HCEC 1CT (cell line): ENCODE measurements at regions not wholly inside any gene's neighbourhood (a gene's known extent, or its start where the extent isn't known, plus 50 kb on each side); places are given as distances from the start of the nearest gene placed in this dataset.
"Not testable (repeated sequence)": the region's sequence is repeated elsewhere in the genome, so short reads cannot be mapped to it uniquely, and the experiment has no call there.

Source experiments
- DNase-seq: peaks from one replicate; pipeline ENCODE4 v3.0.0-alpha.2; 2017

DNA sequence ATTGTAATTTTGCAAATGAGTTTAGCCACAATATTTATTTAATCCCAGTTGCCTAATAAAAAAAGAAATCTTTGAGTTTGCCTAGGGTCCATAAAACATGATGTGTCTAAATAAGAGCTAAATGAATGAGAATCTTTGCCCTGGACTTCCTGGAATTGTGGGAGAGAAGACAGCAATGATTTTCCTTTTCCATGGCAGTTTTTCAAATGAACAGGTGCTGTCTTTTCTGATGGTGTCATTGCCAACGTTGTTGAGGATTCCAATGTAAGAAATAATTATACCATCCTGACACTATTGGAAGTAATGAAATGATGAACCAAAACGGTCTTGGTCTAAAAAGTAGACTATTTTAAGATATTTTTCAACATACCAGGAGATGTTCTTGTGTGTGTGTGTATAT lies 984.7 kb upstream of the CELF2 start:
- no peak for DNase-seq

GRCh38 chr10:10038348-10038747 lies 979.3 kb upstream of the CELF2 start:
- DNase-seq: peak; percentile 41

- DNase-seq: no peak
Observed at GRCh38 chr10:10039595-10039994, 978.1 kb upstream of the CELF2 start.

DNA sequence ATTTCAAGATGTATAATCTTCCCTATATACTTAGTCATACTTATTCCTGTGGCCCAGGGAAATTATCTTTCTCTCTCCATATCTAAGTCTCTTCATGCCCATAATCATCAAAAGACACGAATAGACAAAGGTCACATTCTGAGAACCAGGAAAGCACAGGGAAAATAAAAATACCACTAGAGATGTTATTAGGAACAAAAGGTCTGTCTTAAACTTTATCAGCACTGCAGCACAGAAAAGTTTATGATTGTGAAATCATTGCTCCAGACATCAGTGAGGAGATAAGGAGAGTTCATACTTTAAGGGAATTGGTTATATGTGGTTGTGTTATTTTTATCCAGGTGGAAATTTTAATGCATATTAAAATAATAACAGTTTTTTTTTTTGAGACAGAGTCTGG lies 974.6 kb upstream of the CELF2 start:
- no peak for DNase-seq

GRCh38 chr10:10044922-10045764 lies 972.5 kb upstream of the CELF2 start:
- DNase-seq: no peak

DNA sequence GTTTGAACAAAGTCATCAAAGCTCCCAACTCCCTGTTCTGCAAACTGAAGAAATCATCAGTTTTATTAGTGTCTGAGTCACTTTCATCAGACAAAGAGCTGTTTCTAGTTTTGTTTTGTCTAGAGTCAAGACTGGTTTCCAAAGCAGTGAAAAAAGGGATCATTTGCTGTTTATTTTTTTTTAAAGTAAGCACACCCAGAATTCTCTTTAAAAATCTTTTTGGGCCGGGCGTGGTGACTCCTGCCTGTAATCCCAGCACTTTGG lies 972.0 kb upstream of the CELF2 start:
- no peak for DNase-seq

DNA sequence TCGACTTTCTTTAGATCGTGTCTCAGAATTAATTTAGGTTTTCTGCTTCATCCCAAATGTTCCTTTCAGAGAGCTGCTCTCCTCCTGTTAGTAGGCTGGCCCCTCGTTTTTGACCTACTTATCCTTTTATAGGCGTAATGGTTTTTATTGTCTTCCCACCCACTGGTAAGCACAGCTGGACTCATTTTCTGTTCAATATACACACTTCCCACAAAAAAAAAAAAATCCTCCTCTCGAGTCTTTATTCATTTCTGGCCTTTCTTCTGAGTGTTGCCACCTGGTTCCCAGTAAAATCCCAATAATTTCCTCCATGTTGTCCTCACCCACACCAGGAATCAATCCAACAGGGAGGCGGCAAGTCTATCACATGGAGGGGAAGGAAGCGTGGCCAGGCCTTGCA lies 970.2 kb upstream of the CELF2 start:
- no peak for DNase-seq

DNA sequence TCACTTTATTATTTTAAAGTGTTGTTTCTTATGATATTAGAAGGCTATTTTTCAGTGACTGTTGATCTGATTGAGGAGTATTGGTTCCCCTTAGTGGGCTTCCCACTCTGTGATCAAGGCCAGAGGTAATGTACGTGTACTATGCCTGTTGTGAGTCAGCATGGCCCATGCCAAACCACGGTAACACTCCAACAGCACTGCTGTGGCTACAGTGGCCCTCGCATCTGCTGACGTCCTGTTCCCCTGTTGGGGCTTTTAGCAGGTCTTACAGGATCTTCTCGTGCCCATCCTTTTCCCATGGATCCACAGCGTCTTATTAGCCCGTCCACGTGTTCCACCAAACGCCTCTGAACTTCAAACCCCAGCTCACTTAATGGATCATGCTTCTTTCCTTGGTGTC lies 964.6 kb upstream of the CELF2 start:
- no peak for DNase-seq

DNA sequence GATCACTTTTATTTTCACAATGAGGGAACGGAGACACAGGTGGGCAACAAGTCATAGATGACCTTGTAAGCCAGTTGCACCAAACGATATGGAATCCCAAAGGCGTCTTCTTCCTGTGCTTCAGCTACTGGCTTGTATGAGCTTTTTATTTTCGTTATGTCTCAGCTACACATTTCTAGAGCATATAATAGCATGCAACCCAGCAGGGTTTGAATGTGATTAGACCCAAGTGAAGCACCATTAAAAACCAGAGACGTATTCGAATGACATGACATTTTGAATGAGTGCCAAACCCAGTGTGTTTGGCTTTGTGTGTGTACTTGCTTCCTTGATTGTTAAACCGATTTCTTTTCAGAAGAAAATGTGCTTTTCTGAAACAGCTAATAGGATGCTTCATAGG lies 963.2 kb upstream of the CELF2 start:
- no peak for DNase-seq

DNA sequence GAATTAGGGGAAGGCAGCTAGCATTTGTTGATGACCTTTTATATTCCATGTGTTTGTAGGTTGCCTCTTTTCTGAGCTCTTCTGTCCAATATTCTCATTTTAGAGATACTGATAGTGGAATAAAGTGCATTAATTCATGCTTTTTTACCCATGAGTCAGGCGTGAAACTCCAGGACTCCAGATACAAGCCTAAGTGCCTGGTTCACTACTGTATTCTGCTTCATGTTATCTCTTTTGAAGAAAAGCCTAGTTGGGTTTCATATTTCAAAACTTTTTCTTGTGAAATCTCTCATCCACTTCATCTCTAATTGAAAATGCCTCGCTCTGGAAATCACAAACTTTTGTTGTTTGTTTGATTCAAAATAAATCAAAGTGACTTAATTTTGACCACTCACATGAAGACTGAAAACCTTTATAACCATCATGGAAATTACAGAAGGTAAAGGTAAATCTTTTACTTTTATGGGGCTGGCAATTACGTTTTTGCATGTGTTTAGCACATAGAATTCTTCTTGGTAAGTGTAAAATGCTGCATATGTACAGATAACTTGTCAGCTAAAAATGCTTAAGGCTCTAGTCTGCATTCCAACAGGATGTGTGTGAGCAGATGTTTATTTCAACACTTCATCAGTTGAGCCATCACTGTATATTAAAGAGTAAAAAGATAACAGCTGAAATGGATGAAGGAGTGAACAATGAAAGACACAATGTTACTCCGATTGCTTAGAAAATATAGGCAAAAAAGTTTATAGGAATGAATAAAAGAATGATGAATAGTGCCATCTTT lies 961.8 kb upstream of the CELF2 start:
- DNase-seq: no peak

DNA sequence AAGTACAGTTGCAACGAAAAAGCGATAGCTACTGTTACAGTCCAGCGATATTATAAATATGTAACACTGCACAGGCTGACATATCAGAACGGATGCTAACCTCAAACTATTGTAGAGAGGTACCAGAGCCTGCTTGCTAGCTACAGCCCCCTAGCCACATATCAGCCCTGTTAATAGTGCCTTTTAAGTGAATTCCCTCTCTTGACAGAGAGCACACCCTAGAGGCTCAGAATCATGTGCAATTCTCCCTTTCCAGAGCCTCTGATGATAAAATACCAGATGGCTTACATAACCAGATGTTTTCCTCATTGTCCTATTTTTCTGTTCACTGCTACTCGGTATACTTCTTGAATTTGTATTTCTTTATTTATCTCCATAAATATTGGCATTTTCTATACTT lies 960.7 kb upstream of the CELF2 start:
- no peak for DNase-seq

- DNase-seq: no peak
Observed at GRCh38 chr10:10067644-10068043, 950.0 kb upstream of the CELF2 start.

DNA sequence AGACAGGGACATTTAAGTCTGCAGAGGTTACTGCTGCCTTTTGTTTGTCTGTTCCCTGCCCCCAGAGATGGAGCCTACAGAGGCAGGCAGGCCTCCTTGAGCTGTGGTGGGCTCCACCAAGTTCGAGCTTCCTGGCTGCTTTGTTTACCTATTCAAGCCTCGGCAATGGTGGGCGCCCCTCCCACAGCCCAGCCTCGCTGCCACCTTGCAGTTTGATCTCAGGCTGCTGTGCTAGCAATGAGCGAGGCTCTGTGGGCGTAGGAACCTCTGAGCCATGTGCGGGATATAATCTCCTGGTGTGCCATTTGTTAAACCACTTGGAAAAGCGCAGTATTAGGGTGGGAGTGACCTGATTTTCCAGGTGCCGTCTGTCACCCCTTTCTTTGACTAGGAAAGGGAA lies 942.8 kb upstream of the CELF2 start:
- not testable (repeated sequence) for DNase-seq

DNA sequence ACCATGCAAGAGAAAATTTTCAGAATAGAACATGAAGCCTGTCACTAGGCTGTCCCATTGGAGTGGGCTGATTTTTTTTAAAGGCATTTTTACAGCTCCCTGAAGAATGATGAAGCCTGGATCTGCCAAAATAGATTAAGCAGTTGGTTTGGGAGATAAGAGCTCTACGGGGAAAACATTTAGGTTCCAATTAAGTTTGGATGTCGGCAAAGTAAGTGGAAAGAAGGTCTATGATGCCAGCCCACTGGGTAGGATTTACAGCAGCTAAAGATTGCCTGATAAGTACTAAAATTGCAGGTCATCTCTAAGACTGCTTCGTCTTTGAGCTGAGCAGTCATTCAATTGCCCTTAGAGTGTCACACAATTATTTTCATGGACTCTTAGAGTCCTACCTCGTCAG lies 939.2 kb upstream of the CELF2 start:
- DNase-seq: no peak

DNA sequence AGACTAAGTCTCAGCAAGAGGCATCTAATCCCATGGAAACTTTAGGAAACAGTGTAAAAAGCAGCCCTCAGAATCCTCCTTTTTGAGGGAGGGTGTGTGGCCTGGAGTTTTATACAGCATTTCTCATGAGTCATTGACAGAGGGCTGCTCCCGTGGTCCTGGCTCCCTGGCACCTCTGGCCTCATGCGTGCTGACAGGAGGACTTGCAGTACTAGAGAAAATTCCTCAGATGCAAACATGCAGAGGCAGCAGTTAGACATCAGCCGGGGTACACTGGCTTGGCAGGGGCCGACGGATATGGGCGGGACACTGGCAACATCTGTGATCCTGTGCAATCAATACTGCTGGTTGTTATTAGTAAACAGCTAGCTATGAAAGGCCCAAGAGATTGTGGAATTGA lies 925.1 kb upstream of the CELF2 start:
- no peak for DNase-seq

GRCh38 chr10:10093021-10093420 lies 924.7 kb upstream of the CELF2 start:
- no peak for DNase-seq

DNA sequence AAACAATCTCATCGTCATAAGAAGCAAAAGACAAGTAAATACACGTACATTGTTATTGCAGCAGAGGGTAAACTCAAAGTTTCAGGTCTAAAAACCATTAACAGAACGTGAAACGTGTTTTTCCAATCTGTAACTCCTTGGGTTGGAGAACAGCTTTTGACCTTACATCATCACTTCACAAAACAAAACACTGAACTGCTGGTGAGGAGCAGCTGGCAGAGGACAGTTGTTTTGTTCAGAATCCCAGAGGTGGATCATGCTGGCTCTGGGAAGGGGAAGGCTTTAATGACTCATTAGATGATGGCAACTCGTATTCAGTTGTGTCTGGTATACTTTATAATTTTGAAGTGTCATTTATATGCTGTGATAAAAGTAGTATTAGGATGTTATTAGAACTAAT lies 923.0 kb upstream of the CELF2 start:
- DNase-seq: no peak

GRCh38 chr10:10096296-10096695 lies 921.4 kb upstream of the CELF2 start:
- no peak for DNase-seq

GRCh38 chr10:10096898-10097297 lies 920.8 kb upstream of the CELF2 start:
- no peak for DNase-seq

DNA sequence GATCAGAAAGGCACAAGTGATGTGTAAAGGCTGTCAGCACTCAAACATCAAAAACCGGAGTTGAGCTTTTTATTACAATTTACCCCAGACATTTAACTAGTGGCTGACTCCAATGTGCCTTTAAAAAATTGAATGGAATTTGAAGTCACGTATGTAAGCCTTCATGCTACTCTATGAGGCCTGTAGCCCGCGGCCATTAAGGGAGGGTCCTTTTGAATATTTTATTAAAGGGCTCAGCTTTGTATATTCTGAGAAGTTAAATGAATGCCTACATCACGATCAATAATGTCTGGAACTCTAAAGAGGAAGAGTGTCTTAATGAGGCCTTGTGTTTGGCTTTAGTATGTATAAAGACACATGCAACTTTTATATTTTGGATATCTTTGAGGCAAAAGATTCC lies 916.6 kb upstream of the CELF2 start:
- no peak for DNase-seq

DNA sequence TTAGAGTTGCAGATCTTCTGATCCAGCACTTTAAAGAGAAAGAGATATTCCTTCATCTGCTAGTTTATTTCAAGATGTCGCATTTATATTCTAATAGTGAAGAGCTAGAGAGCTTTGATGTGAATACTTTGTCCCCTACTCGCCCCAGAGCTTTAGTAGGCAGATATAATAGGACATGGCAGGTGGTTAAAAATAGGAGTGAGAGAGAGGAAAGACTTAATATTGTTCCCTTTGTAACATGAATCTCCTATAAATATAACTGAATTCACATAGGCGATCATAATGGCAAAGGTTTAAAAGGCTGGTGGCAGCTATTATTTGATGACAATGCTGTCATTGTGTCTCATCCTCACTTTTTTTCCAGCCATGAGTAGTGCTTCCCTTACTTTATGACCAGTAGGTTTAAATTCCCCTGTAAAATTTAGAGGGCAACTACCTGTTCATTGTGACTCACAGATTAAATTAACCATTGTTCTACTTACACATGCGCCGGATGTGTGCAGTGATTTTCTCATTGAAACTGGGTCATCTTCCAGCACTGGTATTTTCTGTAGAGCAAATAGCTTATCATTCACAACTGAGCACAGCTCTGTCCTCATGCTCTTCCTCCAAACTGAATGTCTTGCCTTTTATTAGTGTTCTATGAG lies 906.7 kb upstream of the CELF2 start:
- DNase-seq: no peak

- DNase-seq: no peak
Observed at GRCh38 chr10:10118131-10118530, 899.5 kb upstream of the CELF2 start.

- no peak for DNase-seq
Observed at GRCh38 chr10:10120671-10121070, 897.0 kb upstream of the CELF2 start.

DNA sequence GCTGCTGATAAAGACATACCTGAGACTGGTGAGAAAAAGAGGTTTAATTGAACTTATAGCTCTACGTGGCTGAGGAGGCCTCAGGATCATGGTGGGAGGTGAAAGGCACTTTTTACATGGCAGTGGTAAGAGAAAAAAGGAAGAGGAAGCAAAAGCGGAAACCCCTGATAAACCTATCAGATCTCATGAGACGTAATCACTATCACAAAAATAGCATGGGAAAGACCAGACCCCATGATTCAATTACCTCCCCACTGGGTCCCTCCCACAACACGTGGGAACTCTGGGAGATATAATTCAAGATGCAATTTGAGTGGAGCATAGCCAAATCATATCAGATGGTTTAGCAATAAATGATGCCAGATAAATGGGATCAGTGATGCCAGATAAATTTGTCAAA lies 892.0 kb upstream of the CELF2 start:
- DNase-seq: no peak
